ENCODE measurements at regions not wholly inside any gene's neighbourhood (a gene's known extent, or its start where the extent isn't known, plus 50 kb on each side); places are given as distances from the start of the nearest gene placed in this dataset.
"Not testable (repeated sequence)": the region's sequence is repeated elsewhere in the genome, so short reads cannot be mapped to it uniquely, and the experiment has no call there.

GRCh38 chr5:174503086-174503460, 221.3 kb upstream of the MSX2 start:
- DNase-seq (ENCODE audit: low read depth in 4 of 4, low spot score in 2 of 4): no peak

- DNase-seq (ENCODE audit: low read depth in 4 of 4, low spot score in 2 of 4): no peak
These were observed 220.7 kb upstream of the MSX2 start for GRCh38 chr5:174503461-174504265.

GRCh38 chr5:174504266-174504726, 220.1 kb upstream of the MSX2 start:
- no peak for DNase-seq (ENCODE audit: low read depth in 4 of 4, low spot score in 2 of 4)

- no peak for DNase-seq (ENCODE audit: low read depth in 4 of 4, low spot score in 2 of 4)
These were observed 218.8 kb upstream of the MSX2 start for GRCh38 chr5:174505621-174506020.

- DNase-seq (ENCODE audit: low read depth in 4 of 4, low spot score in 2 of 4): not testable (repeated sequence)
These were observed 213.5 kb upstream of the MSX2 start for GRCh38 chr5:174510782-174511453.

GRCh38 chr5:174511714-174512253, 212.6 kb upstream of the MSX2 start:
- DNase-seq (ENCODE audit: low read depth in 4 of 4, low spot score in 2 of 4): no peak

- DNase-seq (ENCODE audit: low read depth in 4 of 4, low spot score in 2 of 4): no peak
These were observed 210.1 kb upstream of the MSX2 start for GRCh38 chr5:174514325-174514724.

- no peak for DNase-seq (ENCODE audit: low read depth in 4 of 4, low spot score in 2 of 4)
These were observed 209.4 kb upstream of the MSX2 start for GRCh38 chr5:174514983-174515394.

- no peak for DNase-seq (ENCODE audit: low read depth in 4 of 4, low spot score in 2 of 4)
These were observed 207.6 kb upstream of the MSX2 start for GRCh38 chr5:174516741-174517140.

GRCh38 chr5:174518512-174518911, 205.9 kb upstream of the MSX2 start:
- no peak for DNase-seq (ENCODE audit: low read depth in 4 of 4, low spot score in 2 of 4)

GRCh38 chr5:174520420-174521396, 203.7 kb upstream of the MSX2 start:
- no peak for DNase-seq (ENCODE audit: low read depth in 4 of 4, low spot score in 2 of 4)

- DNase-seq (ENCODE audit: low read depth in 4 of 4, low spot score in 2 of 4): no peak
These were observed 202.9 kb upstream of the MSX2 start for GRCh38 chr5:174521449-174521848.

- DNase-seq (ENCODE audit: low read depth in 4 of 4, low spot score in 2 of 4): no peak
These were observed 201.7 kb upstream of the MSX2 start for GRCh38 chr5:174522480-174523260.

GRCh38 chr5:174523311-174524071, 200.9 kb upstream of the MSX2 start:
- no peak for DNase-seq (ENCODE audit: low read depth in 4 of 4, low spot score in 2 of 4)

GRCh38 chr5:174524351-174524750, 200.0 kb upstream of the MSX2 start:
- no peak for DNase-seq (ENCODE audit: low read depth in 4 of 4, low spot score in 2 of 4)

- DNase-seq (ENCODE audit: low read depth in 4 of 4, low spot score in 2 of 4): no peak
These were observed 198.2 kb upstream of the MSX2 start for GRCh38 chr5:174526177-174526576.

GRCh38 chr5:174527916-174528540, 196.4 kb upstream of the MSX2 start:
- no peak for DNase-seq (ENCODE audit: low read depth in 4 of 4, low spot score in 2 of 4)

- DNase-seq (ENCODE audit: low read depth in 4 of 4, low spot score in 2 of 4): no peak
These were observed 195.4 kb upstream of the MSX2 start for GRCh38 chr5:174528821-174529544.

Measured in left renal cortex interstitium (tissue), 4 donors.